Ascending aorta (tissue), 2 donors: ENCODE measurements at regions not wholly inside any gene's neighbourhood (a gene's known extent, or its start where the extent isn't known, plus 50 kb on each side); places are given as distances from the start of the nearest gene placed in this dataset.
"Not testable (repeated sequence)": the region's sequence is repeated elsewhere in the genome, so short reads cannot be mapped to it uniquely, and the experiment has no call there.

ENCODE experiments used
- DNase-seq, 2 donors: peaks; one replicate each; pipeline ENCODE4 v3.0.0-alpha.2; 2019; ENCODE audit warnings: low spot score in 2 of 2
- H3K27ac ChIP-seq, 2 donors: fragments of 200-600 bp; sonication (generic); one replicate each; pipeline ENCODE4 v1.5.1; 2016 to 2017; ENCODE audit warnings: mild to moderate bottlenecking in 1 of 2
- H3K27me3 ChIP-seq: fragments of 200-600 bp; sonication (generic); one replicate; pipeline ENCODE4 v1.5.1; 2017
- H3K36me3 ChIP-seq, 2 donors: fragments of 200-600 bp; sonication (generic); one replicate each; pipeline ENCODE4 v1.5.1; 2016
- H3K4me1 ChIP-seq, 2 donors: fragments of 200-600 bp; sonication (generic); one replicate each; pipeline ENCODE4 v1.5.1; 2016 to 2017; ENCODE audit warnings: mild to moderate bottlenecking in 1 of 2
- H3K4me3 ChIP-seq, 2 donors: fragments of 200-600 bp; sonication (generic); one replicate each; pipeline ENCODE4 v1.5.1; 2016 to 2017; ENCODE audit warnings: mild to moderate bottlenecking in 1 of 2
- H3K9me3 ChIP-seq, 2 donors: fragments of 200-600 bp; sonication (generic); one replicate each; pipeline ENCODE4 v1.5.1; 2016
- CTCF ChIP-seq, 3 experiments: fragments of 200-600 bp in 2 of 3; fragments of 450-650 bp in 1 of 3; sonication (generic) in 2 of 3; IDR thresholded peaks; one replicate each; pipeline ENCODE4 v1.5.1; 2016 to 2019; ENCODE audit warnings: antibody characterized with exemption in 3 of 3, mild to moderate bottlenecking in 1 of 3, moderate library complexity in 1 of 3
- intact Hi-C: fragments of 100-400 bp; cut with DNase I; formaldehyde crosslinking; loops from one replicate; pipeline ENCODE4 v1.15.1; 2023

- TF ChIP-seq CTCF (IDR thresholded peaks at IDR 0.05): no peak
- no peaks in the 10 kb centered on the region for H3K27me3 ChIP-seq
- no peak overlapping the region for H3K4me3 ChIP-seq
- no peak overlapping the region for H3K27ac ChIP-seq
- intact Hi-C loops: no loop called here
- H3K9me3 ChIP-seq: no peaks in the 10 kb centered on the region
- H3K4me1 ChIP-seq: peaks cover 3 to 8% of the 10 kb centered on the region in 2 donors
- DNase-seq: no peak
- no peaks in the 10 kb centered on the region for H3K36me3 ChIP-seq
Observed at GRCh38 chr5:124530916-124531315, 215.5 kb downstream of the ZNF608 start.

- no peaks in the 10 kb centered on the region for H3K36me3 ChIP-seq
- no peaks in the 10 kb centered on the region for H3K27me3 ChIP-seq
- H3K27ac ChIP-seq: no peak overlapping the region
- intact Hi-C loops: no loop called here
- peaks cover 3 to 8% of the 10 kb centered on the region in 2 donors for H3K4me1 ChIP-seq
- no peak for TF ChIP-seq CTCF (IDR thresholded peaks at IDR 0.05)
- DNase-seq: no peak
- no peak overlapping the region for H3K4me3 ChIP-seq
- no peaks in the 10 kb centered on the region for H3K9me3 ChIP-seq
Observed at GRCh38 chr5:124528838-124529237, 217.6 kb downstream of the ZNF608 start.

- intact Hi-C loops: no loop called here
- H3K27me3 ChIP-seq: no peaks in the 10 kb centered on the region
- H3K9me3 ChIP-seq: no peaks in the 10 kb centered on the region
- no peak overlapping the region for H3K4me3 ChIP-seq
- peak in 1 of 2 donors; percentile 70 for DNase-seq
- H3K4me1 ChIP-seq: peaks cover 3 to 8% of the 10 kb centered on the region in 2 donors
- TF ChIP-seq CTCF (IDR thresholded peaks at IDR 0.05): no peak
- peak overlapping the region in 1 of 2 donors; percentile 6 for H3K27ac ChIP-seq
- H3K36me3 ChIP-seq: no peaks in the 10 kb centered on the region
Observed at GRCh38 chr5:124527220-124527991, 219.0 kb downstream of the ZNF608 start.

- H3K36me3 ChIP-seq, H3K4me3 ChIP-seq, H3K27ac ChIP-seq, H3K4me1 ChIP-seq, intact Hi-C loops, H3K9me3 ChIP-seq, DNase-seq, H3K27me3 ChIP-seq: not testable (repeated sequence)
Observed at GRCh38 chr5:124526079-124526478, 220.4 kb downstream of the ZNF608 start.

GRCh38 chr5:124524552-124525232, 221.7 kb downstream of the ZNF608 start:
- no peak for DNase-seq
- Histone ChIP-seq H3K27ac (no peak overlapping the region), H3K9me3 (no peaks in the 10 kb centered on the region), H3K4me1 (peaks cover 6 to 10% of the 10 kb centered on the region in 2 donors), H3K4me3 (no peak overlapping the region), H3K27me3 (no peaks in the 10 kb centered on the region), H3K36me3 (no peaks in the 10 kb centered on the region)
- no peak for TF ChIP-seq CTCF (IDR thresholded peaks at IDR 0.05)
- intact Hi-C loops: no loop called here

GRCh38 chr5:124523897-124524296, 222.5 kb downstream of the ZNF608 start:
- Histone ChIP-seq H3K4me1 (peaks cover 7 to 11% of the 10 kb centered on the region in 2 donors), H3K9me3 (no peaks in the 10 kb centered on the region), H3K27ac (no peak overlapping the region), H3K27me3 (no peaks in the 10 kb centered on the region), H3K36me3 (no peaks in the 10 kb centered on the region), H3K4me3 (no peak overlapping the region)
- no peak for TF ChIP-seq CTCF (IDR thresholded peaks at IDR 0.05)
- intact Hi-C loops: no loop called here
- no peak for DNase-seq
